GM12878 (cell line): ENCODE measurements at regions not wholly inside any gene's neighbourhood (a gene's known extent, or its start where the extent isn't known, plus 50 kb on each side); places are given as distances from the start of the nearest gene placed in this dataset.

Experiments used
- CTCF ChIP-seq, 3 experiments: IDR thresholded peaks in 2 of 3; conservative IDR thresholded peaks in 1 of 3; 2 replicates each; pipeline ENCODE4 v1.5.1; 2011; ENCODE audit warnings: low read depth in 3 of 3, low read length in 3 of 3, mild to moderate bottlenecking in 3 of 3, control low read depth in 2 of 3, moderate library complexity in 2 of 3, inconsistent platforms in 1 of 3, mixed read lengths in 1 of 3; ENCODE audit not compliant: control insufficient read depth in 2 of 3, insufficient read depth in 1 of 3; ENCODE audit errors: extremely low read depth in 1 of 3
- SPI1 ChIP-seq: IDR thresholded peaks from 2 replicates; pipeline ENCODE4 v1.6.1; 2011; ENCODE audit warnings: low read depth, mild to moderate bottlenecking, low read length, moderate library complexity, borderline replicate concordance; ENCODE audit not compliant: insufficient read depth
- TAF1 ChIP-seq: IDR thresholded peaks from 2 replicates; pipeline ENCODE4 v1.6.1; 2011; ENCODE audit warnings: mild to moderate bottlenecking, low read depth, low read length, borderline replicate concordance

- TF ChIP-seq SPI1 (no peak), TAF1 (no peak), CTCF (IDR thresholded peaks at IDR 0.05 in 2 of 3, conservative IDR thresholded peaks at IDR 0.05 in 1 of 3; ENCODE audit: control insufficient read depth in 2 of 3, extremely low read depth in 1 of 3, insufficient read depth in 1 of 3, low read depth in 3 of 3, low read length in 3 of 3) (no peak)
Observed at GRCh38 chr2:22798386-22798785, 586.6 kb upstream of the KLHL29 start.
